SK-MEL-5 (cell line): ENCODE measurements at regions not wholly inside any gene's neighbourhood (a gene's known extent, or its start where the extent isn't known, plus 50 kb on each side); places are given as distances from the start of the nearest gene placed in this dataset.

Experiments used
- DNase-seq: peaks from one replicate; pipeline ENCODE4 v3.0.0-alpha.2; 2016; ENCODE audit warnings: low read depth, low spot score
- in situ Hi-C: cut with HindIII; loops from 2 replicates; pipeline ENCODE4 v1.10.0; 2016; ENCODE audit warnings: low sequenced_read_pairs, high pct_unique_total_duplicates, low pct_unique_long_range_greater_than_20kb

GRCh38 chr3:99475229-99475628 lies 163.2 kb upstream of the COL8A1 start:
- in situ Hi-C loops = no loop called here
- no peak for DNase-seq

GRCh38 chr3:99474776-99475175 lies 163.6 kb upstream of the COL8A1 start:
- in situ Hi-C loops = no loop called here
- DNase-seq = no peak

GRCh38 chr3:99473321-99473751 lies 165.1 kb upstream of the COL8A1 start:
- DNase-seq = no peak
- in situ Hi-C loops = no loop called here

- in situ Hi-C loops = no loop called here
- no peak for DNase-seq
Observed at GRCh38 chr3:99472385-99472784, 166.0 kb upstream of the COL8A1 start.

- DNase-seq = no peak
- in situ Hi-C loops = no loop called here
Observed at GRCh38 chr3:99471353-99472323, 166.8 kb upstream of the COL8A1 start.

GRCh38 chr3:99470841-99471240 lies 167.6 kb upstream of the COL8A1 start:
- DNase-seq = no peak
- in situ Hi-C loops = no loop called here

GRCh38 chr3:99468918-99469317 lies 169.5 kb upstream of the COL8A1 start:
- in situ Hi-C loops = no loop called here
- DNase-seq = no peak

- in situ Hi-C loops = no loop called here
- DNase-seq = no peak
Observed at GRCh38 chr3:99467420-99467819, 171.0 kb upstream of the COL8A1 start.

GRCh38 chr3:99466331-99466730 lies 172.1 kb upstream of the COL8A1 start:
- in situ Hi-C loops = no loop called here
- DNase-seq = no peak

GRCh38 chr3:99458013-99458412 lies 180.4 kb upstream of the COL8A1 start:
- in situ Hi-C loops = no loop called here
- no peak for DNase-seq

- no peak for DNase-seq
- in situ Hi-C loops = no loop called here
Observed at GRCh38 chr3:99442599-99442998, 195.8 kb upstream of the COL8A1 start.

GRCh38 chr3:99439892-99440291 lies 198.5 kb upstream of the COL8A1 start:
- DNase-seq = peak; percentile 40

GRCh38 chr3:99434190-99434589 lies 204.2 kb upstream of the COL8A1 start:
- DNase-seq = no peak
- in situ Hi-C loops = no loop called here

More at GRCh38 chr3:99439892-99440291, 198.5 kb upstream of the COL8A1 start:
- in situ Hi-C loops = no loop called here

GRCh38 chr3:99430348-99431134 lies 207.9 kb upstream of the COL8A1 start:
- in situ Hi-C loops = no loop called here
- DNase-seq = no peak

GRCh38 chr3:99429502-99429901 lies 208.9 kb upstream of the COL8A1 start:
- in situ Hi-C loops = no loop called here
- DNase-seq = no peak

GRCh38 chr3:99425930-99426329 lies 212.5 kb upstream of the COL8A1 start:
- in situ Hi-C loops = no loop called here
- DNase-seq = no peak

- in situ Hi-C loops = no loop called here
- no peak for DNase-seq
Observed at GRCh38 chr3:99419116-99419515, 219.3 kb upstream of the COL8A1 start.

- no peak for DNase-seq
- in situ Hi-C loops = no loop called here
Observed at GRCh38 chr3:99418709-99419108, 219.7 kb upstream of the COL8A1 start.
